CD4-positive, alpha-beta T cell treated with Interleukin-10 for 1 hour (primary cell): ENCODE measurements at regions not wholly inside any gene's neighbourhood (a gene's known extent, or its start where the extent isn't known, plus 50 kb on each side); places are given as distances from the start of the nearest gene placed in this dataset.
"Not testable (repeated sequence)": the region's sequence is repeated elsewhere in the genome, so short reads cannot be mapped to it uniquely, and the experiment has no call there.

ENCODE experiments used
- DNase-seq: peaks from one replicate; pipeline ENCODE4 v3.0.0-alpha.2; 2020

DNA sequence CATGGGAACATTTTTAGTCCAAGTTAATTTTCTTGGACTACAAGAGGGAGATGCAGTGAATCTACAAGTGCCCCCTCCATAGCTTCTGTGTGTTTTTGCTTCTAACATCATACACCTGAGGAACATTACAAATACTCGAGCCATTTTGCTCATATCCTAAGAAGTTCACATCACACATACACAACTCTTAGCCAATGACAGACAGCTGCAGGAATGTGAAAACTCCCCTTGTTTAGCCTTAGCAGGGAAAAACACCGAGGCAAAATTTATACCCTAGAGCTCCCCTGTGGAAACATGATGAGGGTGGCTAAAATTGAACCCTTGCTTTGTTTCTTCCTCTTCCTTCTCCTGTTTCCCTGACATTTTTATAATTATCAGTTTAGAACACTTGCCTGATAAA, 928.3 kb upstream of the NRXN1 start:
- DNase-seq: no peak

GRCh38 chr2:51959696-51960095, 927.8 kb upstream of the NRXN1 start:
- no peak for DNase-seq

DNA sequence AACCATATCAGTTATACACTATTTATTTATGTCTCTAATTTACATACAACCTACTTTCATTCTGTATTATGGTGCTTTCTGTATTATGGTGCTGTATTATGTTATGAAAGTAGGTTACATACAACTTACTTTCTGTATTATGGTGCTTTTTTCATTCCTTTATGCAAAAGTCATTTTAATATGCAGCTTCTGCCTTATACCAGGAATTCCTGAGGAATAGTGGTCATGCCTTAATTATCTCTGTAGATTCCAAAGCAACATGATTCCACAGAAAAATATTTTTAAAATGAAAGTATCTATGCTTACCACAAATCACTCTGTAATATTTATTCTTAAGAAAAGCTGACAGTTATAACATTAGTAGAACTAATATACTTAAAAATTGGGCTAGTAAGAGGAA, 922.0 kb upstream of the NRXN1 start:
- DNase-seq: no peak

DNA sequence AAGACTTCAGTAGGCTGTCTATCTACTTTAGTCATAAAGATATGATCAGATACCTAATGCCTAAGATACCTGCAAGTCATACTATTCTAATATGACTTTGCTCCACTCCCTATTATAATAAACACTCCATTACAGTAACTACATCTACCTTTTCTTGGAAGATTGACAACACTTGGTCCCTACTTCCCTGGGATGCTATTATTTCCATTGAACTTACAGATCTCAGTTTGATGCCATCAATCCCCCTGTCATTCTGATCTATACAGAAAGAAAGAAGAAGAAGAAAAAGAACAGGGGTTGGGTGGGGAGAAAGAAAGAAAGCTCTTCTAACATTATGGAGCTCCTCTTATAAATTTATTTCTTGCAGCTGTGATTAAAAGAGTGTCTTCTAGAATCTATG, 889.1 kb upstream of the NRXN1 start:
- no peak for DNase-seq

DNA sequence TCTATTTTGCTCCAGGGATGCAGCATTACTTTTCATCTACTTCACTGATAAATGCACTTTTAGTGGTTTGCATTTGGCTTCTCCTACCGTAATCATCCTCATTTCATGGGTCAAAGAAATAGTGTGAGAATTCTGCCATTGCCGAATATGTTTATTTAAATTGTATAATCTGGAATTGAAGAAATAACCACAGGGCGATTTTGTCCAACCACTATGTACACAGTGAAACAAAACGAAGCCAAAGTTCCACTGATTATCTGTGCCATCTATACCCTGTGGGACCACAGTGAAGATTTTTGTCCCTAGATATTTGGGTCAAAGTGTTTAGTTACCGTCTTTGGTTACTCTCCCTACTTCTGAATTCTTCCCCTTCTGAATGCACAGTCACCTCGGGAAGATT, 888.6 kb upstream of the NRXN1 start:
- DNase-seq: no peak

DNA sequence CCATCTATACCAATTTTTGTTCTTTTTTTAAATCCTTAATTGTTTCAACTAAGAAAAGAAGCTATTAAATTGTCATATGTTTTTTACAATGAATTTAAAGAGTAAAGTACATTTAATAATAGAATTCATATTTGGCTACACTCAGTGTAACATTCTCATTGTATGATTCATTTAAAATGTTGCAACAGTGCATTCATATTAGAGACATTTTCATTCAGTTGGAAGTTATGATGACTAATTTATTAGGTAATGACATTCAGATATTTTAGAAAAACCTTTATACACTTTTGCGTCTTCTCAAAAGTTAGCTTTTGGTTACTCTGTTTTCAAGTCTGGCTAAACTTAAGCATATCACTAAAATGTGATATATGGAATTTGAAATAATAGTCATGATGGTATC, 887.5 kb upstream of the NRXN1 start:
- DNase-seq: no peak

GRCh38 chr2:51918113-51918512, 886.2 kb upstream of the NRXN1 start:
- no peak for DNase-seq

GRCh38 chr2:51903728-51904127, 871.8 kb upstream of the NRXN1 start:
- no peak for DNase-seq

GRCh38 chr2:51899643-51900042, 867.7 kb upstream of the NRXN1 start:
- DNase-seq: no peak

GRCh38 chr2:51894584-51894983, 862.7 kb upstream of the NRXN1 start:
- DNase-seq: not testable (repeated sequence)

- no peak for DNase-seq
Measured at GRCh38 chr2:51888120-51888519, 856.2 kb upstream of the NRXN1 start.

DNA sequence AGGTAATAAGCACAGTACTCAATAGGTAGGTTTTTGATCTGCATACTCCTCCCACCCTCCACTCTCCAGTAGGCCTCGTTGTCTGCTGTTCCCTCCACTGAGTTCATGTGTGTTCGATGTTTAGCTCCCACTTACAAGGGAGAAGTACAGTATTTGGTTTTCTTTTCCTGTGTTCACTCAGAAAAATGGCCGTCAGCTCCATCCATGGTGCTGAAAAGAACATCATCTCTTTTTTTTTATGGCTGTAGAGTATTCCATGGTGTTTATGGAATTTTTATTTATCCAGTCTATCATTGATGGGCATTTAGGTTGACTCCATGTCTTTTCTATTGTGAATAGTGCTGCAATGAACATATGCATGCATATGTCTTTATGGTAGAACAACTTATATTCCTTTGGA, 849.7 kb upstream of the NRXN1 start:
- DNase-seq: no peak

DNA sequence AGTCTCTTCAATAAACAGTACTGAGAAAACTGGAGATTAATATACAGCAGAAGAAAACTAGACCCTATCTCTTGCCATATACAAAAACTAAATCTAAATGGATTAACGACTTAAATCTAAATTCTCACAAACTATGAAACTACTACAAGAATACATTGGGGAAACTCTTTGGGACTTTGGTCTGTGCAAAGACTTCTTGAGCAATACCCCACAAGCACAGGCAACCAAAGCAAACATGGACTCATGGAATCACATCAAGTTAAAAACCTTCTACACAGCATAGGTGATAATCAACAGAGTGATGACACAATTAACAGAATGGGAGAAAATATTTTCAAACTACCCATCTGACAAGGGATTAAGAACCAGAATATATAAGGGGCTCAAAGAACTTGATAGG, 848.2 kb upstream of the NRXN1 start:
- DNase-seq: no peak

- DNase-seq: no peak
Measured at GRCh38 chr2:51866361-51866760, 834.4 kb upstream of the NRXN1 start.

- DNase-seq: no peak
Measured at GRCh38 chr2:51859260-51859659, 827.3 kb upstream of the NRXN1 start.

DNA sequence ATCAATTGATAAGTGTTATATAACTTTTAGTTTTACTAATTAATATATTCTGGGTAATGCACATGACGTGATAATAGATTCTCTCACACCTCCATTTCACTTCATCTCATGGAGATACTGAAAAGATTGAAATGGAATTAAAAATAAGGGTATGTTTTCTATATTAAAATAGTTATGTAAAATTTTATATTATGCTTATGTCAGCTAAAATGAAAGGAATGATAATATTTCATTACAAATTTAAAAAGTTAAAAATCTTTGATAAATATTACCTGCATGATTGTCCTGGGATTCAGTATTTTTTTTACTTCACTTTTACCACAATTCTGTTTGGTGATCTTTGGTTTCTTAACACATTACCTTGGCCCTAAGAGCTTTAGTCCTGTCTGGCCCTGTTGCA, 823.8 kb upstream of the NRXN1 start:
- DNase-seq: no peak

DNA sequence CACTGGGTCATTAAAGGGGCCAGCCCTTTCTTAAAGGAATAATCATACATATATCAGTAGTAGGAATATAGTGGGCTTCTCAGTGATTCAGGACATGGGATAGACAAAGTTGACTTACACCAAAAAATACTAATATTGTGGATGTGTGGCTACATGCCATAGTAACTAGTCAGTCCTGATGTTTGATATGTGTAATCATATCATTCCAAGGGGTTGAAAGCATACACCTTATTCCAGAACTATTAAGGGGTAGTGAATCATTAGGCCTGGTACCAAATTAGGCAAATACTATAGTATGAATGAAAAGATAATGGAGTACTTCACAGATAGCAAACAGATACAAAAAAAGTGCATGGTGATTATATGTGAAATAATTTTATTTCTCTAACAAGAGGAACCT, 814.9 kb upstream of the NRXN1 start:
- DNase-seq: no peak

GRCh38 chr2:51846018-51846417, 814.1 kb upstream of the NRXN1 start:
- DNase-seq: no peak

GRCh38 chr2:51844596-51844995, 812.7 kb upstream of the NRXN1 start:
- no peak for DNase-seq

DNA sequence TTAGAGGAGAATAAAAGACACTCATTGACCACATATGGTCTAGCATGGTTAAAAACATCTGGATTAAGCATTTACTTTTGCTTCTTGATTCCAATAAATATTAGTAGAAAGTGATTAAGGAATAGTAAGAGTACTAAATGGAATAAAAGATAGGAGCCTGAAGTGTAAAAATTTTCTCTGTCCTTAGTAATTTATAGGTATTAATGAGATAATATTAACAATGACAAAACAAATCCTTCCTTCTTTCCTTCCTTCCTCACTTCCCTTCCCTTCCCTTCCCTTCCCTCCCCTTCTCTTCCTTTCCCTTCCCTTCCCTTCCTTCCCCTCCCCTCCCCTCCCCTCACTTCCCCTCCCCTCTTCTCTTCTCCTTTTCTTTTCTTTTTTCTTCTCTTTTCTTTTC, 797.5 kb upstream of the NRXN1 start:
- DNase-seq: no peak

- no peak for DNase-seq
Measured at GRCh38 chr2:51825823-51826222, 793.9 kb upstream of the NRXN1 start.

DNA sequence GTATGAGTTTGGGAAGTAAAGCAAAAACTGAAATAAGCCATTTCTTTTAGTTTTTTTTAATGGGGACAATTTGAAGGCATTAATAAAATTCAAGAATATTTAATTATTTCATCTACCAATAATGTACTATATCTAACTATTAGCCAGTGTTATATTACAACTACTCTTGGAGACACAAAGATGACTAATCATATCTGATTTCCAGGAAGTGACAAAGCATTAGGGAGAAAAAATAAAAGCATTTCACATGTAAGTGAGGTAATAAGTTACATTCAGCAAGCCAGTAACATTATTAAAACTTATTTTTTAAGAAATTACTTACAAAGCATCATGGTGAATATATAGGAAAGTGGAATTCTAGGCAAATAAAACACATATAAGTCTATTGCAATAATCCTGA, 781.3 kb upstream of the NRXN1 start:
- DNase-seq: no peak

DNA sequence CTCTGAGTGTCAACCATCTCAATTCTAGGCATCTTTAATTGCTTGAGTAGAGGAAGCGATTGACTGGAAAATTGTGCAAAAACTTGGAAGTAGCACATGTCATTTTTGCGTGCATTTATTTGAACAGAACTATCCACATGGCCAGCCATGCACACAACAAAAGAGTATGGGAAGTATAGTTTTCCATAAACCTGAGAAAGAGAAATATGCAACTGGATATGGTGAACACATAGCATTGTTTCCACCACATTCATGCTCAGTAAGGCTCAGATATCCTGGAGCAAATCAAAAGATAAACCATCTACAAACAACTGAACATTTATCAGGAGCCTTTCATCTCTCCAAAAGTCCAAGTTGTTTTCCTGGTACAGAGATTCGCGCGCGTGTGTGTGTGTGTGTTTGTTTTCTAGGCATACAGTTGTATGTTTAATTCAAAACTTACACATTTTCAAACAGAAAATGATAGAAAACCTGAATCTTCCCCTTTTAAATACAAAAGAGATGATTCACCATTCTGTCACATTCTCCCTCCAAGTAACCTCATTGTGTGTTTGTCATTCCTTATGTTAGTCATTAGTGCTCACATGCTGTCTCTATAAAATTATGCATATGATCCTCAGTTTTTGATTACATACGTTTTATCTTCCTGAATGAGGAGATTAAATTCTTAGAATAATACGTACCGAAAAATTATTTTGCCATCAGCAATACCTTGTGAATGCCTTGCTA, 780.4 kb upstream of the NRXN1 start:
- no peak for DNase-seq

- DNase-seq: no peak
Measured at GRCh38 chr2:51810197-51810596, 778.3 kb upstream of the NRXN1 start.

- DNase-seq: no peak
Measured at GRCh38 chr2:51807229-51807628, 775.3 kb upstream of the NRXN1 start.
